ENCODE measurements at regions not wholly inside any gene's neighbourhood (a gene's known extent, or its start where the extent isn't known, plus 50 kb on each side); places are given as distances from the start of the nearest gene placed in this dataset.

- Histone ChIP-seq H3K4me3 (replicated peaks in 1 of 3; ENCODE audit: insufficient read depth in 1 of 3, low read depth in 2 of 3, low read length in 3 of 3) (no peak overlapping the region), H3K4me1 (ENCODE audit: insufficient read depth, low read length) (no peaks in the 10 kb centered on the region), H4K20me1 (ENCODE audit: insufficient read depth, low read length) (no peaks in the 10 kb centered on the region), H2AFZ (ENCODE audit: low read length) (no peak overlapping the region), H3K79me2 (ENCODE audit: insufficient read depth, low read length) (no peaks in the 10 kb centered on the region), H3K27ac (ENCODE audit: extremely low read length, insufficient read depth, low read length) (no peak overlapping the region), H3K9ac (ENCODE audit: insufficient read depth, low read depth, low read length) (no peak overlapping the region), H3K4me2 (ENCODE audit: low read depth, low read length) (no peak overlapping the region), H3K9me3 (ENCODE audit: low read length) (no peaks in the 10 kb centered on the region), H3K27me3 (ENCODE audit: control insufficient read depth in 1 of 2, insufficient read depth in 2 of 2, low read length in 2 of 2) (no peaks in the 10 kb centered on the region), H3K36me3 (replicated peaks in 1 of 2; ENCODE audit: control insufficient read depth in 1 of 2, insufficient read depth in 2 of 2, low read length in 2 of 2) (no peaks in the 10 kb centered on the region)
- WGBS (ENCODE audit: low lambda C conversion rate): 0% methylated on average over 1 of the region's 1 CpG
- DNase-seq (ENCODE audit: low spot score): no peak
- BruUV-seq (replicated peaks): no TSS peak
- no peak for TF ChIP-seq ATAD3A (CRISPR knock-in tag; IDR thresholded peaks at IDR 0.05)
- no peak for TF ChIP-seq EZH2 (conservative IDR thresholded peaks at IDR 0.05; ENCODE audit: low read depth, low read length)
- TF ChIP-seq ZNF572 (CRISPR knock-in tag; IDR thresholded peaks at IDR 0.05): no peak
- peak; percentile 8; the same call in 1 of the 2 replicates for TF ChIP-seq CEBPB (IDR thresholded peaks at IDR 0.05; ENCODE audit: borderline replicate concordance, low read depth, low read length)
- TF ChIP-seq REXO4 (CRISPR knock-in tag; IDR thresholded peaks at IDR 0.05; ENCODE audit: borderline replicate concordance): no peak
- TF ChIP-seq ZNF12 (CRISPR knock-in tag; IDR thresholded peaks at IDR 0.05): no peak
- in situ Hi-C loops (cut with HindIII; ENCODE audit: extremely low pct_ligation_motif_present, low pct_unique_long_range_greater_than_20kb): no loop called here
- FAIRE-seq: no peak
- intact Hi-C loops (cut with micrococcal nuclease; ENCODE audit: unreplicated experiment): no loop called here
- ChIA-PET POLR2A (no interaction called here), CTCF (ENCODE audit: low intra/inter-chr PET ratio, low total read pairs) (no interaction called here)
- no peak for ATAC-seq
Observed at GRCh38 chr18:70636991-70637390, 348.1 kb downstream of the SOCS6 start.

GRCh38 chr18:70634576-70635147, 345.8 kb downstream of the SOCS6 start:
- in situ Hi-C loops (cut with HindIII; ENCODE audit: extremely low pct_ligation_motif_present, low pct_unique_long_range_greater_than_20kb) (no loop called here), intact Hi-C loops (cut with micrococcal nuclease; ENCODE audit: unreplicated experiment) (no loop called here)
- ATAC-seq: no peak
- H2AFZ ChIP-seq (ENCODE audit: low read length): no peak overlapping the region
- no peaks in the 10 kb centered on the region for H3K79me2 ChIP-seq (ENCODE audit: insufficient read depth, low read length)
- WGBS (ENCODE audit: low lambda C conversion rate): 2% methylated on average over 3 of the region's 3 CpGs
- no peaks in the 10 kb centered on the region for H3K9me3 ChIP-seq (ENCODE audit: low read length)
- TF ChIP-seq ZNF138 (CRISPR knock-in tag; IDR thresholded peaks at IDR 0.05; ENCODE audit: low read depth): no peak
- H3K4me1 ChIP-seq (ENCODE audit: insufficient read depth, low read length): no peaks in the 10 kb centered on the region
- POLR2A ChIA-PET: no interaction called here
- no peak overlapping the region for H3K27ac ChIP-seq (ENCODE audit: extremely low read length, insufficient read depth, low read length)
- H4K20me1 ChIP-seq (ENCODE audit: insufficient read depth, low read length): no peaks in the 10 kb centered on the region
- FAIRE-seq: no peak
- H3K9ac ChIP-seq (ENCODE audit: insufficient read depth, low read depth, low read length): no peak overlapping the region
- no peak overlapping the region for H3K4me3 ChIP-seq (replicated peaks in 1 of 3; ENCODE audit: insufficient read depth in 1 of 3, low read depth in 2 of 3, low read length in 3 of 3)
- no peak for DNase-seq (ENCODE audit: low spot score)
- H3K4me2 ChIP-seq (ENCODE audit: low read depth, low read length): no peak overlapping the region
- H3K27me3 ChIP-seq (ENCODE audit: control insufficient read depth in 1 of 2, insufficient read depth in 2 of 2, low read length in 2 of 2): no peaks in the 10 kb centered on the region
- CTCF ChIA-PET (ENCODE audit: low intra/inter-chr PET ratio, low total read pairs): no interaction called here
- no peaks in the 10 kb centered on the region for H3K36me3 ChIP-seq (replicated peaks in 1 of 2; ENCODE audit: control insufficient read depth in 1 of 2, insufficient read depth in 2 of 2, low read length in 2 of 2)
- BruUV-seq (replicated peaks): no TSS peak

All from HepG2 (cell line).